ENCODE measurements at regions not wholly inside any gene's neighbourhood (a gene's known extent, or its start where the extent isn't known, plus 50 kb on each side); places are given as distances from the start of the nearest gene placed in this dataset.
A peak's percentile ranks its signal among the peaks of the same experiment; 100 is the strongest.
"Not testable (repeated sequence)": the region's sequence is repeated elsewhere in the genome, so short reads cannot be mapped to it uniquely, and the experiment has no call there.

- CTCF ChIA-PET = interaction anchor here (0.8 kb wide), 1 partner anchor 86 kb away, joined by 3 read pairs; no protein-coding TSS in a partner anchor
- POLR2A ChIA-PET = no interaction called here
- DNase-seq (ENCODE audit: low read depth, low spot score) = no peak
- no peak for TF ChIP-seq CTCF (IDR thresholded peaks at IDR 0.05; ENCODE audit: insufficient read depth, low read length, missing control alignments)
- H3K4me3 ChIP-seq (ENCODE audit: low read depth, low read length) = no peak overlapping the region
Observed at GRCh38 chr3:168950622-168951021, 712.9 kb downstream of the MECOM start.

- no peak overlapping the region for H3K4me3 ChIP-seq (ENCODE audit: low read depth, low read length)
- TF ChIP-seq CTCF (IDR thresholded peaks at IDR 0.05; ENCODE audit: insufficient read depth, low read length, missing control alignments) = no peak
- DNase-seq (ENCODE audit: low read depth, low spot score) = no peak
- ChIA-PET POLR2A (no interaction called here), CTCF (interaction anchor here (0.6 to 1.5 kb wide), 2 partner anchors 13 to 213 kb away, joined by 3 to 8 read pairs; no protein-coding TSS in a partner anchor)
Observed at GRCh38 chr3:168939651-168940238, 723.8 kb downstream of the MECOM start.

- CTCF ChIA-PET = no interaction called here
- peak; percentile 12 for DNase-seq (ENCODE audit: low read depth, low spot score)
- H3K4me3 ChIP-seq (ENCODE audit: low read depth, low read length) = no peak overlapping the region
- POLR2A ChIA-PET = no interaction called here
- no peak for TF ChIP-seq CTCF (IDR thresholded peaks at IDR 0.05; ENCODE audit: insufficient read depth, low read length, missing control alignments)
Observed at GRCh38 chr3:168933614-168934013, 729.9 kb downstream of the MECOM start.

GRCh38 chr3:168929997-168930396 is 733.5 kb downstream of the MECOM start:
- DNase-seq (ENCODE audit: low read depth, low spot score); H3K4me3 ChIP-seq (ENCODE audit: low read depth, low read length); CTCF ChIA-PET; POLR2A ChIA-PET: not testable (repeated sequence)

- TF ChIP-seq CTCF (IDR thresholded peaks at IDR 0.05; ENCODE audit: insufficient read depth, low read length, missing control alignments) = no peak
- POLR2A ChIA-PET = no interaction called here
- CTCF ChIA-PET = no interaction called here
- no peak overlapping the region for H3K4me3 ChIP-seq (ENCODE audit: low read depth, low read length)
- DNase-seq (ENCODE audit: low read depth, low spot score) = no peak
Observed at GRCh38 chr3:168926426-168926825, 737.1 kb downstream of the MECOM start.

- ChIA-PET CTCF (no interaction called here), POLR2A (no interaction called here)
- H3K4me3 ChIP-seq (ENCODE audit: low read depth, low read length) = no peak overlapping the region
- no peak for TF ChIP-seq CTCF (IDR thresholded peaks at IDR 0.05; ENCODE audit: insufficient read depth, low read length, missing control alignments)
- DNase-seq (ENCODE audit: low read depth, low spot score) = no peak
Observed at GRCh38 chr3:168925568-168925967, 737.9 kb downstream of the MECOM start.

- no peak overlapping the region for H3K4me3 ChIP-seq (ENCODE audit: low read depth, low read length)
- no peak for DNase-seq (ENCODE audit: low read depth, low spot score)
- TF ChIP-seq CTCF (IDR thresholded peaks at IDR 0.05; ENCODE audit: insufficient read depth, low read length, missing control alignments) = no peak
- CTCF ChIA-PET = no interaction called here
- POLR2A ChIA-PET = no interaction called here
Observed at GRCh38 chr3:168914662-168915061, 748.9 kb downstream of the MECOM start.

All from AG04449 (cell line).